SK-N-SH treated with all-trans-retinoic acid at 6 μM for 48 hours (cell line): ENCODE measurements at regions not wholly inside any gene's neighbourhood (a gene's known extent, or its start where the extent isn't known, plus 50 kb on each side); places are given as distances from the start of the nearest gene placed in this dataset.

Source experiments
- ATAC-seq: fragments of 200-7000 bp; cut with Tn5 transposase; 3 replicates; pipeline ENCODE4 v1.9.1; 2020; ENCODE audit warnings: mild to moderate bottlenecking, moderate library complexity
- ARNTL ChIP-seq: fragments of 450-650 bp; formaldehyde crosslinking; IDR thresholded peaks from 2 replicates; pipeline ENCODE4 v1.5.0; 2020; ENCODE audit warnings: low read depth, mild to moderate bottlenecking, moderate library complexity, borderline replicate concordance
- BACH2 ChIP-seq: fragments of 250-450 bp; sonication (Bioruptor Pico); IDR thresholded peaks from 2 replicates; pipeline ENCODE4 v1.9.0; 2021; ENCODE audit warnings: mild to moderate bottlenecking, borderline replicate concordance
- CREB5 ChIP-seq: fragments of 250-450 bp; sonication (Bioruptor Pico); IDR thresholded peaks from 2 replicates; pipeline ENCODE4 v1.5.1; 2020; ENCODE audit warnings: low read depth, mild to moderate bottlenecking, moderate library complexity
- CSDC2 ChIP-seq: fragments of 250-450 bp; sonication (Bioruptor Pico); IDR thresholded peaks from 2 replicates; pipeline ENCODE4 v1.5.0; 2020; ENCODE audit warnings: mild to moderate bottlenecking, moderate library complexity
- CSRNP3 ChIP-seq: fragments of 250-450 bp; sonication (Bioruptor Pico); IDR thresholded peaks from 2 replicates; pipeline ENCODE4 v1.5.1; 2021; ENCODE audit warnings: mild to moderate bottlenecking, moderate library complexity
- ESRRG ChIP-seq: fragments of 250-450 bp; sonication (Bioruptor Pico); IDR thresholded peaks from 2 replicates; pipeline ENCODE4 v1.6.1; 2021; ENCODE audit warnings: mild to moderate bottlenecking
- GLIS3 ChIP-seq: fragments of 250-450 bp; sonication (Bioruptor Pico); IDR thresholded peaks from 2 replicates; pipeline ENCODE4 v1.5.0; 2020; ENCODE audit warnings: mild to moderate bottlenecking, moderate library complexity
- OSR1 ChIP-seq: fragments of 250-450 bp; sonication (Bioruptor Pico); IDR thresholded peaks from 2 replicates; pipeline ENCODE4 v1.8.0; 2022; ENCODE audit warnings: moderate library complexity, mild to moderate bottlenecking, inconsistent platforms
- POU6F1 ChIP-seq: fragments of 250-450 bp; sonication (Bioruptor Pico); IDR thresholded peaks from 2 replicates; pipeline ENCODE4 v1.8.0; 2021; ENCODE audit warnings: low read depth, mild to moderate bottlenecking, moderate library complexity, borderline replicate concordance
- PPARA ChIP-seq: fragments of 250-450 bp; sonication (Bioruptor Pico); IDR thresholded peaks from 2 replicates; pipeline ENCODE4 v1.5.0; 2020; ENCODE audit warnings: mild to moderate bottlenecking, borderline replicate concordance
- RARB ChIP-seq: fragments of 250-450 bp; sonication (Bioruptor Pico); IDR thresholded peaks from 2 replicates; pipeline ENCODE4 v1.8.0; 2021; ENCODE audit warnings: mild to moderate bottlenecking, moderate library complexity
- SNAI2 ChIP-seq: fragments of 250-450 bp; sonication (Bioruptor Pico); IDR thresholded peaks from 2 replicates; pipeline ENCODE4 v1.5.0; 2020; ENCODE audit warnings: mild to moderate bottlenecking, moderate library complexity
- TCF4 ChIP-seq: fragments of 250-450 bp; sonication (Bioruptor Pico); IDR thresholded peaks from 2 replicates; pipeline ENCODE4 v1.8.0; 2021; ENCODE audit warnings: mild to moderate bottlenecking, moderate library complexity, borderline replicate concordance
- ZC3H10 ChIP-seq: fragments of 250-450 bp; sonication (Bioruptor Pico); IDR thresholded peaks from 2 replicates; pipeline ENCODE4 v1.5.1; 2021; ENCODE audit warnings: mild to moderate bottlenecking, moderate library complexity
- ZFP3 ChIP-seq: fragments of 250-450 bp; sonication (Bioruptor Pico); IDR thresholded peaks from 2 replicates; pipeline ENCODE4 v1.5.0; 2020; ENCODE audit warnings: mild to moderate bottlenecking, moderate library complexity
- ZFP30 ChIP-seq: fragments of 450-650 bp; formaldehyde crosslinking; IDR thresholded peaks from 2 replicates; pipeline ENCODE4 v1.5.0; 2022; ENCODE audit warnings: mild to moderate bottlenecking, moderate library complexity
- ZNF565 ChIP-seq: fragments of 450-650 bp; formaldehyde crosslinking; conservative IDR thresholded peaks from 2 replicates; pipeline ENCODE4 v1.5.0; 2020; ENCODE audit warnings: low read depth, mild to moderate bottlenecking, moderate library complexity
- ZNF70 ChIP-seq: fragments of 450-650 bp; formaldehyde crosslinking; IDR thresholded peaks from 2 replicates; pipeline ENCODE4 v1.5.0; 2020; ENCODE audit warnings: mild to moderate bottlenecking, moderate library complexity
- ZNF8 ChIP-seq: fragments of 450-650 bp; formaldehyde crosslinking; IDR thresholded peaks from 2 replicates; pipeline ENCODE4 v1.5.0; 2020; ENCODE audit warnings: mild to moderate bottlenecking, moderate library complexity

- ATAC-seq, result no peak
- TF ChIP-seq OSR1 (CRISPR knock-in tag) (no peak), POU6F1 (no peak), ZNF8 (CRISPR knock-in tag) (no peak), ZFP3 (no peak), ZNF565 (CRISPR knock-in tag) (no peak), BACH2 (CRISPR knock-in tag) (no peak), RARB (no peak), ZFP30 (CRISPR knock-in tag) (no peak), ZNF70 (CRISPR knock-in tag) (no peak), PPARA (CRISPR knock-in tag) (no peak), ZC3H10 (CRISPR knock-in tag) (no peak), CSDC2 (no peak), ESRRG (no peak), TCF4 (CRISPR knock-in tag) (no peak)
Observed at GRCh38 chr2:16774091-16774490, 108.5 kb upstream of the CYRIA start.

GRCh38 chr2:16773080-16773713, 107.6 kb upstream of the CYRIA start:
- ATAC-seq, result peak; percentile 79
- no peak for TF ChIP-seq CREB5 (CRISPR knock-in tag)
- TF ChIP-seq CSDC2, result no peak
- no peak for TF ChIP-seq SNAI2 (CRISPR knock-in tag)
- TF ChIP-seq, all 23 proteins: peak for 0

- TF ChIP-seq ESRRG (no peak), ZC3H10 (CRISPR knock-in tag) (no peak), CREB5 (CRISPR knock-in tag) (no peak), SNAI2 (CRISPR knock-in tag) (no peak), ARNTL (no peak), RARB (no peak), GLIS3 (no peak), ZNF8 (CRISPR knock-in tag) (no peak), BACH2 (CRISPR knock-in tag) (no peak), CSRNP3 (CRISPR knock-in tag) (no peak)
- no peak for ATAC-seq
Observed at GRCh38 chr2:16767789-16768476, 102.3 kb upstream of the CYRIA start.

GRCh38 chr2:16765356-16765755, 99.7 kb upstream of the CYRIA start:
- TF ChIP-seq CSRNP3 (CRISPR knock-in tag), result no peak
- TF ChIP-seq ZNF565 (CRISPR knock-in tag), result no peak
- TF ChIP-seq POU6F1, result no peak
- TF ChIP-seq ARNTL, result no peak
- TF ChIP-seq ESRRG, result no peak
- TF ChIP-seq BACH2 (CRISPR knock-in tag), result no peak
- TF ChIP-seq CREB5 (CRISPR knock-in tag), result no peak
- no peak for ATAC-seq
